ENCODE measurements at regions not wholly inside any gene's neighbourhood (a gene's known extent, or its start where the extent isn't known, plus 50 kb on each side); places are given as distances from the start of the nearest gene placed in this dataset.

DNA sequence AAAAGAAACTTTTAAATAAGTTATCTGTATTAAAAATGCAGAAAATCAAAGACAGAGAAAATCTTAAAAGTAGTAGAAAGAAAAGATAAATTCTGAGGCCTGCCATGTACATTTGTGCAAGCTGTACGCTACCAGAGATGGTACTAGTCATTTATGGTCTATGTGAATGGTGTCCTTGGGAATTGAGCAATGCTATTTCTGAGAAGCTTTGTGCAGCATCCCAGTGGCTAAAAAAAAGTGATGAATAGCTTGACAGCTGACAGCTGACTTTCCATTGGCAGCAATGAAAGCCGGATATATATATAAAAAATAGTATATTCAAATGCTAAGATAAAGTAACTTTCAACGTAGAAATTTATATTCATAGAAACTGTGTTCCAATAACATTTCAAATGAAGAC is 58.8 kb upstream of the KCTD3 start:
- Mint-ChIP-seq H3K4me1 (ENCODE audit: low read depth, unreplicated experiment) (no peaks in the 10 kb centered on the region), H3K9me3 (ENCODE audit: unreplicated experiment) (peaks cover 8% of the 10 kb centered on the region)
- no peak for FAIRE-seq

More for the DNA sequence above, 58.8 kb upstream of the KCTD3 start:
- Histone ChIP-seq H3K9me3 (ENCODE audit: insufficient read depth, low read depth, low read length) (no peaks in the 10 kb centered on the region), H3K79me2 (ENCODE audit: insufficient read depth, low read length) (no peaks in the 10 kb centered on the region), H3K4me1 (ENCODE audit: insufficient read depth, low read length) (no peaks in the 10 kb centered on the region), H3K36me3 (ENCODE audit: insufficient read depth, low read length) (no peaks in the 10 kb centered on the region), H3K4me3 (ENCODE audit: insufficient read depth, low read depth, low read length) (no peak overlapping the region), H3K27me3 (ENCODE audit: insufficient read depth, low read length) (no peaks in the 10 kb centered on the region), H4K20me1 (ENCODE audit: insufficient read depth, low read length) (no peaks in the 10 kb centered on the region), H3K9ac (ENCODE audit: low read length) (no peak overlapping the region), H3K27ac (ENCODE audit: low read depth, low read length) (no peak overlapping the region), H2AFZ (ENCODE audit: low read depth, low read length) (no peak overlapping the region), H3K4me2 (ENCODE audit: low read length) (no peak overlapping the region)
- Mint-ChIP-seq H3K36me3 (ENCODE audit: low read depth, unreplicated experiment) (no peaks in the 10 kb centered on the region), H3K27me3 (ENCODE audit: low read depth, unreplicated experiment) (no peaks in the 10 kb centered on the region), H3K4me3 (ENCODE audit: unreplicated experiment) (no peak overlapping the region), H3K27ac (ENCODE audit: unreplicated experiment) (no peak overlapping the region)
- TF ChIP-seq, protein P1, sequence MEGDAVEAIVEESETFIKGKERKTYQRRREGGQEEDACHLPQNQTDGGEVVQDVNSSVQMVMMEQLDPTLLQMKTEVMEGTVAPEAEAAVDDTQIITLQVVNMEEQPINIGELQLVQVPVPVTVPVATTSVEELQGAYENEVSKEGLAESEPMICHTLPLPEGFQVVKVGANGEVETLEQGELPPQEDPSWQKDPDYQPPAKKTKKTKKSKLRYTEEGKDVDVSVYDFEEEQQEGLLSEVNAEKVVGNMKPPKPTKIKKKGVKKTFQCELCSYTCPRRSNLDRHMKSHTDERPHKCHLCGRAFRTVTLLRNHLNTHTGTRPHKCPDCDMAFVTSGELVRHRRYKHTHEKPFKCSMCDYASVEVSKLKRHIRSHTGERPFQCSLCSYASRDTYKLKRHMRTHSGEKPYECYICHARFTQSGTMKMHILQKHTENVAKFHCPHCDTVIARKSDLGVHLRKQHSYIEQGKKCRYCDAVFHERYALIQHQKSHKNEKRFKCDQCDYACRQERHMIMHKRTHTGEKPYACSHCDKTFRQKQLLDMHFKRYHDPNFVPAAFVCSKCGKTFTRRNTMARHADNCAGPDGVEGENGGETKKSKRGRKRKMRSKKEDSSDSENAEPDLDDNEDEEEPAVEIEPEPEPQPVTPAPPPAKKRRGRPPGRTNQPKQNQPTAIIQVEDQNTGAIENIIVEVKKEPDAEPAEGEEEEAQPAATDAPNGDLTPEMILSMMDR (IDR thresholded peaks at IDR 0.05; ENCODE audit: insufficient read depth, low read depth, low read length), result no peak
- TF ChIP-seq EZH2 (IDR thresholded peaks at IDR 0.05; ENCODE audit: insufficient read depth, low read length), result no peak
- DNase-seq (ENCODE audit: low read depth), result no peak

All from astrocyte (in vitro differentiated cells and primary cell).